ENCODE measurements at regions not wholly inside any gene's neighbourhood (a gene's known extent, or its start where the extent isn't known, plus 50 kb on each side); places are given as distances from the start of the nearest gene placed in this dataset.
"Not testable (repeated sequence)": the region's sequence is repeated elsewhere in the genome, so short reads cannot be mapped to it uniquely, and the experiment has no call there.

- no peak overlapping the region for H3K27ac ChIP-seq (ENCODE audit: low read depth in 1 of 2, low read length in 2 of 2)
- no peaks in the 10 kb centered on the region for H3K36me3 ChIP-seq (replicated peaks in 1 of 2; ENCODE audit: control insufficient read depth in 1 of 2, insufficient read depth in 2 of 2, low read length in 2 of 2)
- Mint-ChIP-seq H3K4me1 (no peaks in the 10 kb centered on the region), H3K27me3 (ENCODE audit: low read depth in 3 of 3) (peaks cover 9 to 27% (median 13%) of the 10 kb centered on the region in 3 donors), H3K4me3 (no peak overlapping the region), H3K27ac (peak overlapping the region in 1 of 7 donors; percentile 4), H3K9me3 (peaks cover 0 to 1% (median 0%) of the 10 kb centered on the region in 7 donors), H3K36me3 (no peaks in the 10 kb centered on the region)
- no peak for DNase-seq
- no peak for TF ChIP-seq CTCF (IDR thresholded peaks at IDR 0.05)
- no peaks in the 10 kb centered on the region for H3K9me3 ChIP-seq (replicated peaks in 1 of 2; ENCODE audit: control insufficient read depth in 1 of 2, insufficient read depth in 1 of 2, low read length in 2 of 2)
- no peaks in the 10 kb centered on the region for H4K20me1 ChIP-seq (ENCODE audit: insufficient read depth, low read length)
- 82% methylated on average over 10 of the region's 13 CpGs for WGBS (ENCODE audit: insufficient coverage)
- H3K4me2 ChIP-seq (replicated peaks; ENCODE audit: extremely low read depth, low read length, poor library complexity, severe bottlenecking) = no peak overlapping the region
- no peak overlapping the region for H3K4me3 ChIP-seq (replicated peaks in 1 of 3; ENCODE audit: low read depth in 2 of 3, low read length in 3 of 3)
- H2AFZ ChIP-seq (ENCODE audit: insufficient read depth, low read depth, low read length, poor library complexity, severe bottlenecking) = no peak overlapping the region
- intact Hi-C loops (cut with micrococcal nuclease) = no loop called here
- H3K27me3 ChIP-seq (ENCODE audit: control insufficient read depth in 2 of 2, insufficient read depth in 2 of 2, low read length in 2 of 2) = no peaks in the 10 kb centered on the region
- no peak overlapping the region for H3K9ac ChIP-seq (ENCODE audit: insufficient read depth, low read length, poor library complexity, severe bottlenecking)
- no peaks in the 10 kb centered on the region for H3K4me1 ChIP-seq (ENCODE audit: control insufficient read depth in 1 of 2, insufficient read depth in 2 of 2, low read length in 2 of 2)
- H3K79me2 ChIP-seq (ENCODE audit: insufficient read depth, low read length) = no peaks in the 10 kb centered on the region
These were observed 255.4 kb upstream of the MVB12B start for GRCh38 chr9:126071076-126071750.

DNA sequence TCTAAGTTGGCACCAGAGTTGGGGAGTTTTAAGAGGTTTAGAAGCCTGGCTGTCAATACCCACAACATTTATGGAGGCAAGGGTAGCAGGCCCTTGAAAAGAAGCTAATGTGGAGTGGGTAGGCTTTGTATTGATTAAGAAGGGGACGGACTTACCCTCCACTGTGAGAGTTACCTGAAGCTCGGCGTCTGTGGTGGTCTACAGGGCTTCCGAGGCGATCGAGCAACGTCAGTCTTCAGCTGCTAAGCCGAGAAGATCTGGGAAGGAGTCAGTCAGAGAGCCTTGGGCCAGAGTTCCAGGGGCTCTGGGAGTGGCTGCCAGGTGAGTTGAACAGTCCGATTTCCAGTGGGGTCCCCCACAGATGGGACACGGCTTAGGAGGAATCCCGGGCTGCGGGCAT lies 249.0 kb upstream of the MVB12B start:
- H3K4me1 ChIP-seq (ENCODE audit: control insufficient read depth in 1 of 2, insufficient read depth in 2 of 2, low read length in 2 of 2); H3K36me3 ChIP-seq (replicated peaks in 1 of 2; ENCODE audit: control insufficient read depth in 1 of 2, insufficient read depth in 2 of 2, low read length in 2 of 2); H3K27me3 ChIP-seq (ENCODE audit: control insufficient read depth in 2 of 2, insufficient read depth in 2 of 2, low read length in 2 of 2); H3K36me3 Mint-ChIP-seq; H3K79me2 ChIP-seq (ENCODE audit: insufficient read depth, low read length); H3K27ac ChIP-seq (ENCODE audit: low read depth in 1 of 2, low read length in 2 of 2); H4K20me1 ChIP-seq (ENCODE audit: insufficient read depth, low read length); H3K9me3 ChIP-seq (replicated peaks in 1 of 2; ENCODE audit: control insufficient read depth in 1 of 2, insufficient read depth in 1 of 2, low read length in 2 of 2); H3K4me2 ChIP-seq (replicated peaks; ENCODE audit: extremely low read depth, low read length, poor library complexity, severe bottlenecking); H3K9ac ChIP-seq (ENCODE audit: insufficient read depth, low read length, poor library complexity, severe bottlenecking); H3K4me3 ChIP-seq (replicated peaks in 1 of 3; ENCODE audit: low read depth in 2 of 3, low read length in 3 of 3); H3K27ac Mint-ChIP-seq; H3K4me1 Mint-ChIP-seq; intact Hi-C loops (cut with micrococcal nuclease); H3K9me3 Mint-ChIP-seq; H3K4me3 Mint-ChIP-seq; H2AFZ ChIP-seq (ENCODE audit: insufficient read depth, low read depth, low read length, poor library complexity, severe bottlenecking); DNase-seq: not testable (repeated sequence)
- 100% methylated on average over 2 of the region's 12 CpGs for WGBS (ENCODE audit: insufficient coverage)
- peaks cover 10 to 28% (median 15%) of the 10 kb centered on the region in 3 donors for H3K27me3 Mint-ChIP-seq (ENCODE audit: low read depth in 3 of 3)

Measured in CD14-positive monocyte (primary cell).